Transverse colon (tissue), 4 donors: ENCODE measurements at regions not wholly inside any gene's neighbourhood (a gene's known extent, or its start where the extent isn't known, plus 50 kb on each side); places are given as distances from the start of the nearest gene placed in this dataset.

Experiments
- DNase-seq: peaks from one replicate; pipeline ENCODE4 v3.0.0-alpha.2; 2019
- H3K27ac ChIP-seq, 4 donors: fragments of 200-600 bp; sonication (generic); 2 replicates each; pipeline ENCODE4 v1.5.1; 2016 to 2018; ENCODE audit warnings: inconsistent platforms in 4 of 4
- H3K27me3 ChIP-seq: fragments of 200-600 bp; sonication (generic); 2 replicates; pipeline ENCODE4 v1.5.1; 2017; ENCODE audit warnings: inconsistent platforms
- H3K36me3 ChIP-seq, 4 donors: fragments of 200-600 bp; sonication (generic); 2 replicates each; pipeline ENCODE4 v1.5.1; 2017 to 2019; ENCODE audit warnings: inconsistent platforms in 4 of 4
- H3K4me1 ChIP-seq, 4 donors: fragments of 200-600 bp; sonication (generic); 2 replicates each; pipeline ENCODE4 v1.5.1; 2017 to 2020; ENCODE audit warnings: inconsistent platforms in 4 of 4
- H3K4me3 ChIP-seq, 4 donors: fragments of 200-600 bp; sonication (generic); 1 replicate in 1 of 4; 2 replicates in 3 of 4; pipeline versions ENCODE4 v1.5.1 to v1.6.1; 2017 to 2019; ENCODE audit warnings: inconsistent platforms in 4 of 4
- H3K9me3 ChIP-seq, 2 donors: fragments of 200-600 bp; sonication (generic); 2 replicates each; pipeline ENCODE4 v1.5.1; 2017 to 2019; ENCODE audit warnings: inconsistent platforms in 2 of 2
- EP300 ChIP-seq: sonication (generic); formaldehyde crosslinking; IDR thresholded peaks from one replicate; pipeline ENCODE4 v1.6.1; 2017; ENCODE audit warnings: antibody characterized with exemption, low read depth
- POLR2A ChIP-seq: fragments of 450-650 bp; IDR thresholded peaks from one replicate; pipeline ENCODE4 v1.6.1; 2016; ENCODE audit warnings: antibody characterized with exemption, mild to moderate bottlenecking, moderate library complexity
- POLR2AphosphoS5 ChIP-seq, 3 donors: sonication (generic); formaldehyde crosslinking; IDR thresholded peaks; one replicate each; pipeline ENCODE4 v1.6.1; 2016; ENCODE audit warnings: antibody characterized with exemption in 3 of 3
- WGBS, 2 donors: methylation state at CpG; one replicate each; pipeline ENCODE4 v1.1.5; 2018; ENCODE audit warnings: low coverage in 1 of 2; 5-methylcytosine and 5-hydroxymethylcytosine counted together
- in situ Hi-C, 4 donors: fragments of 200-750 bp; cut with MboI; loops; one replicate each; pipeline versions ENCODE4 v1.15.0 to v1.15.1; 2017; ENCODE audit warnings: low sequenced_read_pairs in 3 of 4, low pct_ligation_motif_present in 1 of 4, low pct_unique_long_range_greater_than_20kb in 1 of 4
- intact Hi-C: fragments of 100-400 bp; cut with DNase I; formaldehyde crosslinking; loops from one replicate; pipeline ENCODE4 v1.15.1; 2023; ENCODE audit warnings: low total_unique reads
- TF ChIP-seq, protein P1 (sequence below), 5 experiments: fragments of 200-600 bp in 3 of 5; fragments of 450-650 bp in 2 of 5; sonication (generic) in 3 of 5; IDR thresholded peaks; 1 replicate in 2 of 5; 2 replicates in 3 of 5; pipeline ENCODE4 v1.5.1; 2016 to 2017; ENCODE audit warnings: antibody characterized with exemption in 5 of 5, inconsistent platforms in 3 of 5, mild to moderate bottlenecking in 2 of 5, moderate library complexity in 1 of 5

GRCh38 chr3:6781092-6781491 lies 79.8 kb upstream of the GRM7 start:
- Histone ChIP-seq H3K4me3 (no peak overlapping the region), H3K27me3 (no peaks in the 10 kb centered on the region), H3K9me3 (no peaks in the 10 kb centered on the region), H3K36me3 (no peaks in the 10 kb centered on the region), H3K4me1 (no peaks in the 10 kb centered on the region), H3K27ac (no peak overlapping the region)
- intact Hi-C loops (no loop called here), in situ Hi-C loops (no loop called here)
- WGBS, 2 donors = 60 to 76% methylated on average over 1 to 3 of the region's 3 CpGs
- TF ChIP-seq, protein P1, sequence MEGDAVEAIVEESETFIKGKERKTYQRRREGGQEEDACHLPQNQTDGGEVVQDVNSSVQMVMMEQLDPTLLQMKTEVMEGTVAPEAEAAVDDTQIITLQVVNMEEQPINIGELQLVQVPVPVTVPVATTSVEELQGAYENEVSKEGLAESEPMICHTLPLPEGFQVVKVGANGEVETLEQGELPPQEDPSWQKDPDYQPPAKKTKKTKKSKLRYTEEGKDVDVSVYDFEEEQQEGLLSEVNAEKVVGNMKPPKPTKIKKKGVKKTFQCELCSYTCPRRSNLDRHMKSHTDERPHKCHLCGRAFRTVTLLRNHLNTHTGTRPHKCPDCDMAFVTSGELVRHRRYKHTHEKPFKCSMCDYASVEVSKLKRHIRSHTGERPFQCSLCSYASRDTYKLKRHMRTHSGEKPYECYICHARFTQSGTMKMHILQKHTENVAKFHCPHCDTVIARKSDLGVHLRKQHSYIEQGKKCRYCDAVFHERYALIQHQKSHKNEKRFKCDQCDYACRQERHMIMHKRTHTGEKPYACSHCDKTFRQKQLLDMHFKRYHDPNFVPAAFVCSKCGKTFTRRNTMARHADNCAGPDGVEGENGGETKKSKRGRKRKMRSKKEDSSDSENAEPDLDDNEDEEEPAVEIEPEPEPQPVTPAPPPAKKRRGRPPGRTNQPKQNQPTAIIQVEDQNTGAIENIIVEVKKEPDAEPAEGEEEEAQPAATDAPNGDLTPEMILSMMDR (IDR thresholded peaks at IDR 0.05) = no peak
- TF ChIP-seq POLR2A (no peak), POLR2AphosphoS5 (IDR thresholded peaks at IDR 0.05) (no peak)
- no peak for DNase-seq

- TF ChIP-seq POLR2AphosphoS5 (IDR thresholded peaks at IDR 0.05) (no peak), POLR2A (no peak), EP300 (no peak)
- TF ChIP-seq, protein P1 (IDR thresholded peaks at IDR 0.05) = no peak
These were observed 75.2 kb upstream of the GRM7 start for GRCh38 chr3:6785726-6786125.

DNA sequence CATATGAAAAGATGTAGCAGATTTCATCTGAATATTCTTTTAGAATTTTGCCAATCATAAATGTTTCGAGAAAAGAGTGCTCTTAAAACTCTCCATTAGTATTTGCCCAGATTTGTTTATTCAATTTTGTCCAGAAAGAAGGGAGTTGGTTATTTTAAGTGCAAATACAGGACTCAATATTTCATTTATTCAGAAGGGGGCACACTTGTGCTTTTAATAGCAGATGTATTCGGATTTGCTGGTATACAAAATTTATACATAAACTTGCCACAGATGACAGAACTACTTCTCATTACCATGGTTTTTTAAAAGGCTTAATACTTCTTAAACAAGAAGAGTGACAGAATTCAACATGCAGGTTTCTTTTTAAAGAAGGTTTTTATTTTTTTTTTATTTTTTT lies 69.8 kb upstream of the GRM7 start:
- TF ChIP-seq, protein P1 (IDR thresholded peaks at IDR 0.05) = no peak
- TF ChIP-seq EP300 = no peak
- TF ChIP-seq POLR2A = no peak
- TF ChIP-seq POLR2AphosphoS5 (IDR thresholded peaks at IDR 0.05) = no peak
- Histone ChIP-seq H3K4me1 (no peaks in the 10 kb centered on the region), H3K4me3 (no peak overlapping the region), H3K9me3 (no peaks in the 10 kb centered on the region), H3K27me3 (no peaks in the 10 kb centered on the region), H3K36me3 (no peaks in the 10 kb centered on the region), H3K27ac (no peak overlapping the region)
- in situ Hi-C loops = no loop called here
- 51 to 70% methylated on average over 2 of the region's 2 CpGs for WGBS, 2 donors
- DNase-seq = no peak
- intact Hi-C loops = no loop called here

More at GRCh38 chr3:6785726-6786125, 75.2 kb upstream of the GRM7 start:
- intact Hi-C loops = no loop called here
- H3K27me3 ChIP-seq = no peaks in the 10 kb centered on the region
- H3K4me1 ChIP-seq = no peaks in the 10 kb centered on the region
- WGBS, 2 donors = 39 to 46% methylated on average over 2 of the region's 2 CpGs
- no peak overlapping the region for H3K27ac ChIP-seq
- DNase-seq = no peak
- in situ Hi-C loops = no loop called here
- H3K4me3 ChIP-seq = no peak overlapping the region
- no peaks in the 10 kb centered on the region for H3K9me3 ChIP-seq
- H3K36me3 ChIP-seq = no peaks in the 10 kb centered on the region

GRCh38 chr3:6799264-6799915 lies 61.5 kb upstream of the GRM7 start:
- Histone ChIP-seq H3K27ac (no peak overlapping the region), H3K9me3 (no peaks in the 10 kb centered on the region), H3K4me3 (no peak overlapping the region), H3K36me3 (no peaks in the 10 kb centered on the region), H3K4me1 (no peaks in the 10 kb centered on the region), H3K27me3 (no peaks in the 10 kb centered on the region)
- TF ChIP-seq, protein P1 (IDR thresholded peaks at IDR 0.05) = peak; percentile 62 to 77 (median 71)
- no peak for TF ChIP-seq EP300
- WGBS, 2 donors = 66 to 83% methylated on average over 2 to 6 of the region's 6 CpGs
- intact Hi-C loops (no loop called here), in situ Hi-C loops (no loop called here)
- DNase-seq = peak; percentile 50
